H9 (cell line): ENCODE measurements at regions not wholly inside any gene's neighbourhood (a gene's known extent, or its start where the extent isn't known, plus 50 kb on each side); places are given as distances from the start of the nearest gene placed in this dataset.

Experiments
- DNase-seq: peaks from one replicate; pipeline ENCODE4 v3.0.0-alpha.2; 2017
- H2AFZ ChIP-seq: one replicate; pipeline ENCODE4 v1.6.1; 2013; ENCODE audit warnings: mild to moderate bottlenecking, low read length, control low read depth, moderate library complexity
- H2AK5ac ChIP-seq: 2 replicates; pipeline ENCODE4 v1.6.1; 2013; ENCODE audit warnings: low read length, control low read depth, mixed read lengths; ENCODE audit not compliant: insufficient read length
- H2BK120ac ChIP-seq: one replicate; pipeline ENCODE4 v1.6.1; 2013; ENCODE audit warnings: low read depth, mild to moderate bottlenecking, low read length, control low read depth, inconsistent platforms; ENCODE audit not compliant: poor library complexity, severe bottlenecking
- H2BK12ac ChIP-seq: 2 replicates; pipeline ENCODE4 v1.6.1; 2013; ENCODE audit warnings: low read length, control low read depth, mixed read lengths, low read depth; ENCODE audit not compliant: insufficient read length
- H2BK15ac ChIP-seq: 2 replicates; pipeline ENCODE4 v1.6.1; 2013; ENCODE audit warnings: low read depth, low read length, control low read depth
- H2BK20ac ChIP-seq: one replicate; pipeline ENCODE4 v1.6.1; 2013; ENCODE audit warnings: low read depth, mild to moderate bottlenecking, low read length, control low read depth, inconsistent platforms; ENCODE audit not compliant: poor library complexity, severe bottlenecking
- H2BK5ac ChIP-seq: 2 replicates; pipeline ENCODE4 v1.6.1; 2013; ENCODE audit warnings: low read length, control low read depth, mixed read lengths; ENCODE audit not compliant: insufficient read length
- H3K14ac ChIP-seq: 2 replicates; pipeline ENCODE4 v1.6.1; 2013; ENCODE audit warnings: low read length, control low read depth; ENCODE audit not compliant: insufficient read depth
- H3K18ac ChIP-seq: 2 replicates; pipeline ENCODE4 v1.6.1; 2013; ENCODE audit warnings: low read depth, mild to moderate bottlenecking, mixed read lengths, low read length, control low read depth; ENCODE audit not compliant: insufficient read length
- H3K23ac ChIP-seq: 2 replicates; pipeline ENCODE4 v1.6.1; 2013; ENCODE audit warnings: low read length, control low read depth, mixed read lengths, low read depth; ENCODE audit not compliant: insufficient read length
- H3K23me2 ChIP-seq: 2 replicates; pipeline ENCODE4 v1.6.1; 2013; ENCODE audit warnings: low read depth, mild to moderate bottlenecking, mixed read lengths, low read length, control low read depth; ENCODE audit not compliant: insufficient read length, poor library complexity, severe bottlenecking
- H3K27ac ChIP-seq: 2 replicates; pipeline ENCODE4 v1.5.1; 2013; ENCODE audit warnings: low read length, control low read depth, mixed read lengths, low read depth; ENCODE audit not compliant: insufficient read length
- H3K27me3 ChIP-seq: 2 replicates; pipeline ENCODE4 v1.6.1; 2013; ENCODE audit warnings: low read length, control low read depth, inconsistent platforms; ENCODE audit not compliant: insufficient read depth
- H3K4ac ChIP-seq: 2 replicates; pipeline ENCODE4 v1.6.1; 2013; ENCODE audit warnings: low read depth, mild to moderate bottlenecking, control low read depth, inconsistent platforms, low read length, moderate library complexity
- H3K4me1 ChIP-seq: 2 replicates; pipeline ENCODE4 v1.6.1; 2013; ENCODE audit warnings: low read length, control low read depth, inconsistent platforms; ENCODE audit not compliant: insufficient read depth
- H3K4me2 ChIP-seq: 2 replicates; pipeline ENCODE4 v1.6.1; 2013; ENCODE audit warnings: low read length, control low read depth, mixed read lengths; ENCODE audit not compliant: insufficient read length, insufficient read depth
- H3K56ac ChIP-seq: 2 replicates; pipeline ENCODE4 v1.6.1; 2013; ENCODE audit warnings: low read depth, mild to moderate bottlenecking, mixed read lengths, low read length, control low read depth; ENCODE audit not compliant: insufficient read length
- H3K79me1 ChIP-seq: 2 replicates; pipeline ENCODE4 v1.6.1; 2013; ENCODE audit warnings: low read depth, mild to moderate bottlenecking, moderate library complexity, low read length, control low read depth, inconsistent platforms; ENCODE audit not compliant: insufficient read depth, poor library complexity, severe bottlenecking
- H3K79me2 ChIP-seq: 2 replicates; pipeline ENCODE4 v1.6.1; 2013; ENCODE audit warnings: low read length, control low read depth, inconsistent platforms; ENCODE audit not compliant: insufficient read depth
- H3K9ac ChIP-seq: 2 replicates; pipeline ENCODE4 v1.6.1; 2013; ENCODE audit warnings: low read length, control low read depth, mixed read lengths; ENCODE audit not compliant: insufficient read length; ENCODE audit errors: extremely low read depth
- H3K9me3 ChIP-seq: one replicate; pipeline ENCODE4 v1.6.1; 2013; ENCODE audit warnings: low read depth, low read length, inconsistent platforms; ENCODE audit not compliant: control insufficient read depth
- H3T11ph ChIP-seq: one replicate; pipeline ENCODE4 v1.6.1; 2013; ENCODE audit warnings: mild to moderate bottlenecking, low read length, control low read depth, inconsistent platforms
- H4K20me1 ChIP-seq: one replicate; pipeline ENCODE4 v1.6.1; 2013; ENCODE audit not compliant: control insufficient read depth, insufficient read length, insufficient read depth
- H4K5ac ChIP-seq: 2 replicates; pipeline ENCODE4 v1.6.1; 2013; ENCODE audit warnings: low read depth, mild to moderate bottlenecking, mixed read lengths, low read length, control low read depth; ENCODE audit not compliant: insufficient read length
- H4K8ac ChIP-seq: replicated peaks from 2 replicates; pipeline ENCODE4 v1.6.1; 2013; ENCODE audit warnings: low read length, control low read depth, mixed read lengths, low read depth; ENCODE audit not compliant: insufficient read length
- H4K91ac ChIP-seq: 2 replicates; pipeline ENCODE4 v1.6.1; 2013; ENCODE audit warnings: low read depth, mild to moderate bottlenecking, moderate library complexity, mixed read lengths, low read length, control low read depth; ENCODE audit not compliant: insufficient read length
- H3K27ac Mint-ChIP-seq, 3 experiments: 2 replicates in 2 of 3; 3 replicates in 1 of 3; pipeline ENCODE4 v1.8.0; 2020 to 2021; ENCODE audit warnings: mixed read lengths in 3 of 3, mild to moderate bottlenecking in 1 of 3, moderate library complexity in 1 of 3
- H3K27me3 Mint-ChIP-seq: 2 replicates; pipeline ENCODE4 v1.8.0; 2021; ENCODE audit warnings: low read depth, mild to moderate bottlenecking, moderate library complexity, mixed read lengths
- H3K36me3 Mint-ChIP-seq, 3 experiments: 2 replicates in 2 of 3; 3 replicates in 1 of 3; pipeline ENCODE4 v1.8.0; 2020 to 2021; ENCODE audit warnings: low read depth in 3 of 3, mixed read lengths in 3 of 3; ENCODE audit not compliant: insufficient read depth in 1 of 3
- H3K4me1 Mint-ChIP-seq, 2 experiments: 2 replicates each; pipeline ENCODE4 v1.8.0; 2020; ENCODE audit warnings: mixed read lengths in 2 of 2
- H3K4me3 Mint-ChIP-seq, 2 experiments: 2 replicates in 1 of 2; 3 replicates in 1 of 2; pipeline ENCODE4 v1.8.0; 2020 to 2021; ENCODE audit warnings: mild to moderate bottlenecking in 2 of 2, mixed read lengths in 2 of 2, moderate library complexity in 1 of 2
- H3K9me3 Mint-ChIP-seq, 2 experiments: 2 replicates in 1 of 2; 3 replicates in 1 of 2; pipeline ENCODE4 v1.8.0; 2020; ENCODE audit warnings: mild to moderate bottlenecking in 2 of 2, mixed read lengths in 2 of 2, moderate library complexity in 1 of 2
- WGBS: extraction: QIAGEN DNeasy Blood & Tissue Kit; methylation state at CpG from one replicate; pipeline ENCODE4 v1.1.7; 2013; ENCODE audit warnings: missing lambda C conversion rate, low lambda C conversion rate, mixed read lengths; ENCODE audit not compliant: insufficient read length; ENCODE audit errors: extremely low coverage; 5-methylcytosine and 5-hydroxymethylcytosine counted together
- TF ChIP-seq, protein P1 (sequence below): fragments of 200-600 bp; sonication (generic); conservative IDR thresholded peaks from 3 replicates; pipeline ENCODE4 v1.8.0; 2021; ENCODE audit warnings: antibody characterized with exemption, mild to moderate bottlenecking

DNA sequence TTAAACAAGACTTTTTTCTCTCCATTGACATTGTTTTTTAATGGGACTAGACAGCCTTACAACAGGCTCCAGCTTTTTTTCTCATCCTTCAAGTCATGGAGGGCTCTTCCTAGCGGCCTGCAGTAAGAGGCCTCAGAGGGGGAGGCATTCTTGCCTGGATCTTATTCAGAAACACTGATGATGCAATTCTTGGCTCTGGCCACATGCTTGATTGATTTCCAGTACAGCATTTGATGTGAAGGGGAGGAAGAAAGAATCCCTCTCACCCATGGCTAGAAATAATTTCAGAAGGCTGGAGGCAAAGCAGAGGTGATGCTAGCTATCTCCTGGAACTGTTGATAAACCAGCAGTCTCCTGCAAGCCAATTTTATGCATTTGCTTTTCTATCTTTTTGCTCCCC lies 324.8 kb downstream of the PRELID2 start:
- Mint-ChIP-seq H3K9me3 (no peaks in the 10 kb centered on the region; a peak in 1 of 5 replicates), H3K4me1 (no peaks in the 10 kb centered on the region), H3K4me3 (no peak overlapping the region), H3K27ac (no peak overlapping the region), H3K36me3 (no peaks in the 10 kb centered on the region; a peak in 1 of 7 replicates), H3K27me3 (no peaks in the 10 kb centered on the region)
- no peak overlapping the region for H2BK20ac ChIP-seq
- H2BK12ac ChIP-seq = no peak overlapping the region
- H3K14ac ChIP-seq = no peak overlapping the region
- no peaks in the 10 kb centered on the region for H3K9me3 ChIP-seq
- H4K5ac ChIP-seq = no peak overlapping the region
- H3K4me2 ChIP-seq = no peak overlapping the region
- H3K79me1 ChIP-seq = no peaks in the 10 kb centered on the region
- no peak for DNase-seq
- no peaks in the 10 kb centered on the region for H4K20me1 ChIP-seq
- H3K23ac ChIP-seq = no peak overlapping the region
- H4K8ac ChIP-seq = no peak overlapping the region
- no peak overlapping the region for H2BK120ac ChIP-seq
- H3K56ac ChIP-seq = no peak overlapping the region
- H2BK15ac ChIP-seq = no peak overlapping the region
- no peak overlapping the region for H3K27ac ChIP-seq
- H3K4ac ChIP-seq = no peak overlapping the region
- no peaks in the 10 kb centered on the region for H3K79me2 ChIP-seq
- H2AK5ac ChIP-seq = no peak overlapping the region
- no peak overlapping the region for H2BK5ac ChIP-seq
- no peak overlapping the region for H3K18ac ChIP-seq
- H2AFZ ChIP-seq = no peak overlapping the region
- H4K91ac ChIP-seq = no peak overlapping the region
- H3K4me1 ChIP-seq = no peaks in the 10 kb centered on the region
- TF ChIP-seq, protein P1, sequence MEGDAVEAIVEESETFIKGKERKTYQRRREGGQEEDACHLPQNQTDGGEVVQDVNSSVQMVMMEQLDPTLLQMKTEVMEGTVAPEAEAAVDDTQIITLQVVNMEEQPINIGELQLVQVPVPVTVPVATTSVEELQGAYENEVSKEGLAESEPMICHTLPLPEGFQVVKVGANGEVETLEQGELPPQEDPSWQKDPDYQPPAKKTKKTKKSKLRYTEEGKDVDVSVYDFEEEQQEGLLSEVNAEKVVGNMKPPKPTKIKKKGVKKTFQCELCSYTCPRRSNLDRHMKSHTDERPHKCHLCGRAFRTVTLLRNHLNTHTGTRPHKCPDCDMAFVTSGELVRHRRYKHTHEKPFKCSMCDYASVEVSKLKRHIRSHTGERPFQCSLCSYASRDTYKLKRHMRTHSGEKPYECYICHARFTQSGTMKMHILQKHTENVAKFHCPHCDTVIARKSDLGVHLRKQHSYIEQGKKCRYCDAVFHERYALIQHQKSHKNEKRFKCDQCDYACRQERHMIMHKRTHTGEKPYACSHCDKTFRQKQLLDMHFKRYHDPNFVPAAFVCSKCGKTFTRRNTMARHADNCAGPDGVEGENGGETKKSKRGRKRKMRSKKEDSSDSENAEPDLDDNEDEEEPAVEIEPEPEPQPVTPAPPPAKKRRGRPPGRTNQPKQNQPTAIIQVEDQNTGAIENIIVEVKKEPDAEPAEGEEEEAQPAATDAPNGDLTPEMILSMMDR = no peak
- no peaks in the 10 kb centered on the region for H3K27me3 ChIP-seq
- no peaks in the 10 kb centered on the region for H3K23me2 ChIP-seq
- no CpG with 5 or more reads among the region's 1 CpG for WGBS
- H3K9ac ChIP-seq = no peak overlapping the region
- no peak overlapping the region for H3T11ph ChIP-seq
